Peyer's patch (tissue), 4 donors: ENCODE measurements at regions not wholly inside any gene's neighbourhood (a gene's known extent, or its start where the extent isn't known, plus 50 kb on each side); places are given as distances from the start of the nearest gene placed in this dataset.

Experiments used
- DNase-seq, 3 donors: peaks; one replicate each; pipeline ENCODE4 v3.0.0-alpha.2; 2017 to 2019
- H3K27ac ChIP-seq, 4 donors: fragments of 200-600 bp; sonication (generic); one replicate each; pipeline ENCODE4 v1.5.1; 2016 to 2019
- H3K27me3 ChIP-seq, 2 donors: fragments of 200-600 bp; sonication (generic); one replicate each; pipeline ENCODE4 v1.5.1; 2019
- H3K36me3 ChIP-seq, 3 donors: fragments of 200-600 bp; sonication (generic); one replicate each; pipeline ENCODE4 v1.5.1; 2016 to 2019
- H3K4me1 ChIP-seq, 4 donors: fragments of 200-600 bp; sonication (generic); one replicate each; pipeline ENCODE4 v1.5.1; 2016 to 2019
- H3K4me3 ChIP-seq, 4 donors: fragments of 200-600 bp; sonication (generic); 1 replicate in 3 of 4; 2 replicates in 1 of 4; pipeline ENCODE4 v1.5.1; 2016 to 2019; ENCODE audit warnings: mild to moderate bottlenecking in 1 of 4
- H3K9me3 ChIP-seq, 4 donors: fragments of 200-600 bp; sonication (generic); one replicate each; pipeline ENCODE4 v1.5.1; 2016 to 2019; ENCODE audit warnings: mild to moderate bottlenecking in 1 of 4
- CTCF ChIP-seq, 6 experiments: fragments of 450-650 bp in 4 of 6; fragments of 200-600 bp in 2 of 6; sonication (generic) in 1 of 6; IDR thresholded peaks; one replicate each; pipeline ENCODE4 v1.5.1; 2017 to 2019; ENCODE audit warnings: antibody characterized with exemption in 6 of 6, mild to moderate bottlenecking in 3 of 6, moderate library complexity in 1 of 6
- POLR2A ChIP-seq, 2 donors: fragments of 450-650 bp; IDR thresholded peaks; one replicate each; pipeline ENCODE4 v1.5.1; 2017; ENCODE audit warnings: antibody characterized with exemption in 2 of 2, mild to moderate bottlenecking in 2 of 2, moderate library complexity in 2 of 2

- no peak for DNase-seq
- no peaks in the 10 kb centered on the region for H3K36me3 ChIP-seq
- no peaks in the 10 kb centered on the region for H3K9me3 ChIP-seq
- H3K4me3 ChIP-seq, result no peak overlapping the region
- no peaks in the 10 kb centered on the region for H3K4me1 ChIP-seq
- H3K27ac ChIP-seq, result no peak overlapping the region
- no peaks in the 10 kb centered on the region for H3K27me3 ChIP-seq
- TF ChIP-seq POLR2A (IDR thresholded peaks at IDR 0.05) (no peak), CTCF (IDR thresholded peaks at IDR 0.05) (no peak)
Measured at GRCh38 chr18:63037491-63037890, 282.1 kb downstream of the BCL2 start.

- no peak overlapping the region for H3K27ac ChIP-seq
- no peak overlapping the region for H3K4me3 ChIP-seq
- no peaks in the 10 kb centered on the region for H3K36me3 ChIP-seq
- no peak for TF ChIP-seq CTCF (IDR thresholded peaks at IDR 0.05)
- no peak for DNase-seq
- no peaks in the 10 kb centered on the region for H3K27me3 ChIP-seq
- H3K9me3 ChIP-seq, result no peaks in the 10 kb centered on the region
- H3K4me1 ChIP-seq, result no peaks in the 10 kb centered on the region
Measured at GRCh38 chr18:63031375-63031774, 288.2 kb downstream of the BCL2 start.
